GM21526 (cell line): ENCODE measurements at regions not wholly inside any gene's neighbourhood (a gene's known extent, or its start where the extent isn't known, plus 50 kb on each side); places are given as distances from the start of the nearest gene placed in this dataset.

ENCODE experiments used
- ATAC-seq: cut with Tn5 transposase; IDR thresholded peaks from one replicate; pipeline ENCODE4 v1.9.1; 2021; ENCODE audit warnings: moderate library complexity; ENCODE audit not compliant: unreplicated experiment, low FRiP score

- peak; percentile 75 for ATAC-seq
Measured at GRCh38 chr1:84090447-84091245, 53.4 kb upstream of the PRKACB start.

- no peak for ATAC-seq
Measured at GRCh38 chr1:84089867-84090266, 54.2 kb upstream of the PRKACB start.

GRCh38 chr1:84089465-84089864, 54.6 kb upstream of the PRKACB start:
- no peak for ATAC-seq

GRCh38 chr1:84086616-84087015, 57.5 kb upstream of the PRKACB start:
- ATAC-seq: no peak

GRCh38 chr1:84086189-84086588, 57.9 kb upstream of the PRKACB start:
- no peak for ATAC-seq

- no peak for ATAC-seq
Measured at GRCh38 chr1:84083307-84083706, 60.8 kb upstream of the PRKACB start.

GRCh38 chr1:84078842-84079202, 65.2 kb upstream of the PRKACB start:
- no peak for ATAC-seq

GRCh38 chr1:84078108-84078841, 65.8 kb upstream of the PRKACB start:
- peak; percentile 42 for ATAC-seq

- peak; percentile 90 for ATAC-seq
Measured at GRCh38 chr1:84077476-84078107, 66.5 kb upstream of the PRKACB start.

GRCh38 chr1:84073266-84073665, 70.8 kb upstream of the PRKACB start:
- ATAC-seq: no peak

GRCh38 chr1:84069236-84069845, 70.4 kb upstream of the TTLL7 start:
- no peak for ATAC-seq

GRCh38 chr1:84062496-84062895, 63.6 kb upstream of the TTLL7 start:
- ATAC-seq: no peak

- no peak for ATAC-seq
Measured at GRCh38 chr1:84061336-84061735, 62.4 kb upstream of the TTLL7 start.

GRCh38 chr1:84060781-84061180, 61.8 kb upstream of the TTLL7 start:
- ATAC-seq: no peak

GRCh38 chr1:84048820-84049219, 49.9 kb upstream of the TTLL7 start:
- ATAC-seq: no peak
